ENCODE measurements at regions not wholly inside any gene's neighbourhood (a gene's known extent, or its start where the extent isn't known, plus 50 kb on each side); places are given as distances from the start of the nearest gene placed in this dataset.

DNA sequence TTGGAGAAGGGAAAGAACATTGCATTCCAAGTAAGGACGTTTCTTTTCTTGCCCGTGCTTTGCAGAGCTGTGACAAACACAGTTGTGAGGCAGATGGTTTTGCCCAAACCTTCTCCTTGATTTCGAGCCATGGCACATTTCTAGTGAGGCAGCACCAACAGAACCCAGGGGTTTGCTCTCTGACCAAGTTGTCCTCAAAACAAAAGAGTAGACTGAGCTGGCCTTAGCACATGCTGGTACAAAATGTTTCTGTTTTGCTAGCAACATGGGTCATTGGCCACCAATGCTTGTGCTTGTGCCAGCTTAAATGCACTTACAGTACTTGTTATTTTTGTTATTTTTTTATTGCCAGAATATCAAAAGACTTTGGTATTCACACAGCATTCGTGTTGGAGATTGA lies 328.8 kb downstream of the GADD45G start:
- TF ChIP-seq POLR2A (IDR thresholded peaks at IDR 0.05; ENCODE audit: low read depth, low read length) (no peak), HDAC2 (IDR thresholded peaks at IDR 0.05) (no peak), NFXL1 (IDR thresholded peaks at IDR 0.05; ENCODE audit: borderline replicate concordance) (no peak), DPF2 (IDR thresholded peaks at IDR 0.05) (no peak), NFIC (IDR thresholded peaks at IDR 0.05; ENCODE audit: low read depth, low read length) (no peak), HCFC1 (IDR thresholded peaks at IDR 0.05; ENCODE audit: low read length) (no peak), SREBF2 (IDR thresholded peaks at IDR 0.05; ENCODE audit: low read length) (no peak), POLR2AphosphoS5 (IDR thresholded peaks at IDR 0.05; ENCODE audit: low read length) (no peak), IRF3 (IDR thresholded peaks at IDR 0.05) (no peak), STAT1 (conservative IDR thresholded peaks at IDR 0.05) (no peak), SIN3A (IDR thresholded peaks at IDR 0.05; ENCODE audit: low read depth, low read length) (no peak), EP300 (IDR thresholded peaks at IDR 0.05; ENCODE audit: borderline replicate concordance in 1 of 2, control insufficient read depth in 1 of 2, low read depth in 2 of 2, low read length in 2 of 2) (no peak), SMAD1 (IDR thresholded peaks at IDR 0.05; ENCODE audit: low read depth, partially characterized antibody) (no peak)
- TF ChIP-seq, protein P1, sequence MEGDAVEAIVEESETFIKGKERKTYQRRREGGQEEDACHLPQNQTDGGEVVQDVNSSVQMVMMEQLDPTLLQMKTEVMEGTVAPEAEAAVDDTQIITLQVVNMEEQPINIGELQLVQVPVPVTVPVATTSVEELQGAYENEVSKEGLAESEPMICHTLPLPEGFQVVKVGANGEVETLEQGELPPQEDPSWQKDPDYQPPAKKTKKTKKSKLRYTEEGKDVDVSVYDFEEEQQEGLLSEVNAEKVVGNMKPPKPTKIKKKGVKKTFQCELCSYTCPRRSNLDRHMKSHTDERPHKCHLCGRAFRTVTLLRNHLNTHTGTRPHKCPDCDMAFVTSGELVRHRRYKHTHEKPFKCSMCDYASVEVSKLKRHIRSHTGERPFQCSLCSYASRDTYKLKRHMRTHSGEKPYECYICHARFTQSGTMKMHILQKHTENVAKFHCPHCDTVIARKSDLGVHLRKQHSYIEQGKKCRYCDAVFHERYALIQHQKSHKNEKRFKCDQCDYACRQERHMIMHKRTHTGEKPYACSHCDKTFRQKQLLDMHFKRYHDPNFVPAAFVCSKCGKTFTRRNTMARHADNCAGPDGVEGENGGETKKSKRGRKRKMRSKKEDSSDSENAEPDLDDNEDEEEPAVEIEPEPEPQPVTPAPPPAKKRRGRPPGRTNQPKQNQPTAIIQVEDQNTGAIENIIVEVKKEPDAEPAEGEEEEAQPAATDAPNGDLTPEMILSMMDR (IDR thresholded peaks at IDR 0.05 in 2 of 3, conservative IDR thresholded peaks at IDR 0.05 in 1 of 3; ENCODE audit: control insufficient read depth in 2 of 3, extremely low read depth in 1 of 3, insufficient read depth in 1 of 3, low read depth in 3 of 3, low read length in 3 of 3) = no peak
